HG03280 (cell line): ENCODE measurements at regions not wholly inside any gene's neighbourhood (a gene's known extent, or its start where the extent isn't known, plus 50 kb on each side); places are given as distances from the start of the nearest gene placed in this dataset.

Experiments used
- ATAC-seq: cut with Tn5 transposase; IDR thresholded peaks from one replicate; pipeline ENCODE4 v1.9.1; 2021; ENCODE audit warnings: mild to moderate bottlenecking, moderate library complexity; ENCODE audit not compliant: unreplicated experiment

- ATAC-seq = no peak
Observed at GRCh38 chr13:82878536-82878935, 1003.7 kb downstream of the SLITRK1 start.

- no peak for ATAC-seq
Observed at GRCh38 chr13:82867284-82867683, 1015.0 kb downstream of the SLITRK1 start.

GRCh38 chr13:82850644-82851043 lies 1031.6 kb downstream of the SLITRK1 start:
- ATAC-seq = no peak

- ATAC-seq = no peak
Observed at GRCh38 chr13:82848766-82849165, 1033.5 kb downstream of the SLITRK1 start.

- ATAC-seq = no peak
Observed at GRCh38 chr13:82847595-82847994, 1034.7 kb downstream of the SLITRK1 start.

GRCh38 chr13:82833923-82834322 lies 1048.4 kb downstream of the SLITRK1 start:
- no peak for ATAC-seq

GRCh38 chr13:82829040-82829439 lies 1053.2 kb downstream of the SLITRK1 start:
- ATAC-seq = no peak

GRCh38 chr13:82827724-82828123 lies 1054.5 kb downstream of the SLITRK1 start:
- no peak for ATAC-seq

GRCh38 chr13:82822935-82823334 lies 1059.3 kb downstream of the SLITRK1 start:
- ATAC-seq = no peak

- ATAC-seq = no peak
Observed at GRCh38 chr13:82817133-82817532, 1065.1 kb downstream of the SLITRK1 start.

- ATAC-seq = no peak
Observed at GRCh38 chr13:82815791-82816190, 1066.5 kb downstream of the SLITRK1 start.

GRCh38 chr13:82803341-82803740 lies 1078.9 kb downstream of the SLITRK1 start:
- no peak for ATAC-seq

- no peak for ATAC-seq
Observed at GRCh38 chr13:82802528-82802927, 1079.7 kb downstream of the SLITRK1 start.

- ATAC-seq = no peak
Observed at GRCh38 chr13:82800391-82800790, 1081.9 kb downstream of the SLITRK1 start.

GRCh38 chr13:82797876-82798275 lies 1084.4 kb downstream of the SLITRK1 start:
- no peak for ATAC-seq

GRCh38 chr13:82791035-82791434 lies 1091.2 kb downstream of the SLITRK1 start:
- no peak for ATAC-seq

GRCh38 chr13:82772816-82773215 lies 1109.5 kb downstream of the SLITRK1 start:
- no peak for ATAC-seq

- no peak for ATAC-seq
Observed at GRCh38 chr13:82766732-82767321, 1115.4 kb downstream of the SLITRK1 start.

- ATAC-seq = no peak
Observed at GRCh38 chr13:82758044-82758443, 1124.2 kb downstream of the SLITRK1 start.

- ATAC-seq = no peak
Observed at GRCh38 chr13:82751206-82751605, 1131.1 kb downstream of the SLITRK1 start.

- ATAC-seq = no peak
Observed at GRCh38 chr13:82749551-82749950, 1132.7 kb downstream of the SLITRK1 start.

GRCh38 chr13:82747958-82748357 lies 1134.3 kb downstream of the SLITRK1 start:
- no peak for ATAC-seq

GRCh38 chr13:82747291-82747690 lies 1135.0 kb downstream of the SLITRK1 start:
- ATAC-seq = no peak
